ENCODE measurements at regions not wholly inside any gene's neighbourhood (a gene's known extent, or its start where the extent isn't known, plus 50 kb on each side); places are given as distances from the start of the nearest gene placed in this dataset.
A peak's percentile ranks its signal among the peaks of the same experiment; 100 is the strongest.

DNA sequence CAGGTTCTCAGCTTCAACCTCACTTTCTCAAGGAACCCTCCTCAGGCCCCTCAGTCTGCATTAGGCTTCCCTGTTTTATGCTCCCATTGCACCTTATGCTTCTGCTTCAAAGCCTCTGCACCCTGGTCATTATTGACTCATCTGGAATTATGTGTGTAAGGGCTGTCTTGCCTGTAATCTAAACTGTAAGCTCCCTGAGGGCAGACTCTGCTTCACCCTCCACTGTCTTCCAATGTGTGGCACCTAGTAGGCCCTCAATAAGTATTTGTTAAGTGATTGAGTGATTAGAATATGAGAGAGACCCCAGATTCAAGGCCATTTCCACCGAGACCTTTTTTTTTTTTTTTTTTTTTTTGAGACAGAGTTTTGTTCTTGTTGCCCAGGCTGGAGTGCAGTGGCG is 79.1 kb downstream of the VCPKMT start:
- no peaks in the 10 kb centered on the region for H3K36me3 ChIP-seq (ENCODE audit: control insufficient read depth, insufficient read depth, low read length)
- TF ChIP-seq, protein P1, sequence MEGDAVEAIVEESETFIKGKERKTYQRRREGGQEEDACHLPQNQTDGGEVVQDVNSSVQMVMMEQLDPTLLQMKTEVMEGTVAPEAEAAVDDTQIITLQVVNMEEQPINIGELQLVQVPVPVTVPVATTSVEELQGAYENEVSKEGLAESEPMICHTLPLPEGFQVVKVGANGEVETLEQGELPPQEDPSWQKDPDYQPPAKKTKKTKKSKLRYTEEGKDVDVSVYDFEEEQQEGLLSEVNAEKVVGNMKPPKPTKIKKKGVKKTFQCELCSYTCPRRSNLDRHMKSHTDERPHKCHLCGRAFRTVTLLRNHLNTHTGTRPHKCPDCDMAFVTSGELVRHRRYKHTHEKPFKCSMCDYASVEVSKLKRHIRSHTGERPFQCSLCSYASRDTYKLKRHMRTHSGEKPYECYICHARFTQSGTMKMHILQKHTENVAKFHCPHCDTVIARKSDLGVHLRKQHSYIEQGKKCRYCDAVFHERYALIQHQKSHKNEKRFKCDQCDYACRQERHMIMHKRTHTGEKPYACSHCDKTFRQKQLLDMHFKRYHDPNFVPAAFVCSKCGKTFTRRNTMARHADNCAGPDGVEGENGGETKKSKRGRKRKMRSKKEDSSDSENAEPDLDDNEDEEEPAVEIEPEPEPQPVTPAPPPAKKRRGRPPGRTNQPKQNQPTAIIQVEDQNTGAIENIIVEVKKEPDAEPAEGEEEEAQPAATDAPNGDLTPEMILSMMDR (IDR thresholded peaks at IDR 0.05; ENCODE audit: insufficient read depth, low read depth, low read length), result no peak
- ChIA-PET POLR2A (no interaction called here), CTCF (interaction anchor here (1.1 to 2.3 kb wide), 3 partner anchors 10 to 175 kb away, joined by 3 to 9 read pairs (median 8); no protein-coding TSS in a partner anchor)
- no peak for DNase-seq (ENCODE audit: low read depth)
- H3K4me3 ChIP-seq (ENCODE audit: low read depth, low read length), result no peak overlapping the region
- no peaks in the 10 kb centered on the region for H3K27me3 ChIP-seq (ENCODE audit: control insufficient read depth, insufficient read depth, low read length)

GRCh38 chr14:50037852-50038251 is 78.5 kb downstream of the VCPKMT start:
- TF ChIP-seq, protein P1 (IDR thresholded peaks at IDR 0.05; ENCODE audit: insufficient read depth, low read depth, low read length), result no peak
- no peak for DNase-seq (ENCODE audit: low read depth)
- H3K36me3 ChIP-seq (ENCODE audit: control insufficient read depth, insufficient read depth, low read length), result no peaks in the 10 kb centered on the region
- H3K4me3 ChIP-seq (ENCODE audit: low read depth, low read length), result no peak overlapping the region
- ChIA-PET POLR2A (interaction anchor here (1.2 kb wide), 1 partner anchor 14 kb away, joined by 6 read pairs; no protein-coding TSS in a partner anchor), CTCF (interaction anchor here (0.9 to 2.9 kb wide), 7 partner anchors 10 to 176 kb away, joined by 3 to 12 read pairs (median 3); no protein-coding TSS in a partner anchor)
- H3K27me3 ChIP-seq (ENCODE audit: control insufficient read depth, insufficient read depth, low read length), result no peaks in the 10 kb centered on the region

- TF ChIP-seq, protein P1 (IDR thresholded peaks at IDR 0.05; ENCODE audit: insufficient read depth, low read depth, low read length), result peak; percentile 42
- H3K27me3 ChIP-seq (ENCODE audit: control insufficient read depth, insufficient read depth, low read length), result no peaks in the 10 kb centered on the region
- no peaks in the 10 kb centered on the region for H3K36me3 ChIP-seq (ENCODE audit: control insufficient read depth, insufficient read depth, low read length)
- ChIA-PET CTCF (interaction anchor here (0.5 to 2.9 kb wide), 8 partner anchors 11 to 176 kb away, joined by 3 to 12 read pairs (median 3); no protein-coding TSS in a partner anchor), POLR2A (interaction anchor here (0.5 to 1.2 kb wide), 4 partner anchors 12 to 146 kb away, joined by 3 to 6 read pairs (median 4); no protein-coding TSS in a partner anchor)
- H3K4me3 ChIP-seq (ENCODE audit: low read depth, low read length), result no peak overlapping the region
- DNase-seq (ENCODE audit: low read depth), result peak; percentile 92
Measured at GRCh38 chr14:50038398-50039119, 77.8 kb downstream of the VCPKMT start.

DNA sequence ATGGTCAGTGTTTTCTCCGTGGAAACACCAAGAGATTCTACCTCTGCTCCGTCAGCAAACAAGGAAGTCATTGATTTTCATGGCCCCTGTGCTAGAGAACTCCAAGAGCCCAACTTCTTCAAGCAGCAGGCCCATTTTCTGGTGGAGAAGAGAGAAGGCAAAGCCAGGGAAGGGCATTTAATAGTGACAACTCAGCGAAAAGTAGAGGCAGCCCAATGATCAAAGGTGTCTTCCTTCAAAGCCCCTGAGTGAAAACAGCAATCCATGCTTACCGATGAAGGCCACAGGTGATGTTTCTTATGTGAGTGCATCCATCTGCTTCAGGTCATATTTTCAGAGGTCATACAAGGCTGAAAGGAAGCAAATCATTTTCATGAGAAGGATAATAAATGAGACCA is 77.3 kb downstream of the VCPKMT start:
- CTCF ChIA-PET, result interaction anchor here (0.9 to 2.9 kb wide), 6 partner anchors 11 to 177 kb away, joined by 3 to 12 read pairs (median 6); no protein-coding TSS in a partner anchor

More for the DNA sequence above, 77.3 kb downstream of the VCPKMT start:
- Histone ChIP-seq H3K27me3 (ENCODE audit: control insufficient read depth, insufficient read depth, low read length) (no peaks in the 10 kb centered on the region), H3K4me3 (ENCODE audit: low read depth, low read length) (no peak overlapping the region), H3K36me3 (ENCODE audit: control insufficient read depth, insufficient read depth, low read length) (no peaks in the 10 kb centered on the region)
- no peak for DNase-seq (ENCODE audit: low read depth)
- TF ChIP-seq, protein P1 (IDR thresholded peaks at IDR 0.05; ENCODE audit: insufficient read depth, low read depth, low read length), result no peak
- POLR2A ChIA-PET, result interaction anchor here (0.6 to 1.2 kb wide), 3 partner anchors 15 to 147 kb away, joined by 3 to 6 read pairs (median 4); no protein-coding TSS in a partner anchor

Data from BJ (cell line).